ENCODE measurements at regions not wholly inside any gene's neighbourhood (a gene's known extent, or its start where the extent isn't known, plus 50 kb on each side); places are given as distances from the start of the nearest gene placed in this dataset.

DNA sequence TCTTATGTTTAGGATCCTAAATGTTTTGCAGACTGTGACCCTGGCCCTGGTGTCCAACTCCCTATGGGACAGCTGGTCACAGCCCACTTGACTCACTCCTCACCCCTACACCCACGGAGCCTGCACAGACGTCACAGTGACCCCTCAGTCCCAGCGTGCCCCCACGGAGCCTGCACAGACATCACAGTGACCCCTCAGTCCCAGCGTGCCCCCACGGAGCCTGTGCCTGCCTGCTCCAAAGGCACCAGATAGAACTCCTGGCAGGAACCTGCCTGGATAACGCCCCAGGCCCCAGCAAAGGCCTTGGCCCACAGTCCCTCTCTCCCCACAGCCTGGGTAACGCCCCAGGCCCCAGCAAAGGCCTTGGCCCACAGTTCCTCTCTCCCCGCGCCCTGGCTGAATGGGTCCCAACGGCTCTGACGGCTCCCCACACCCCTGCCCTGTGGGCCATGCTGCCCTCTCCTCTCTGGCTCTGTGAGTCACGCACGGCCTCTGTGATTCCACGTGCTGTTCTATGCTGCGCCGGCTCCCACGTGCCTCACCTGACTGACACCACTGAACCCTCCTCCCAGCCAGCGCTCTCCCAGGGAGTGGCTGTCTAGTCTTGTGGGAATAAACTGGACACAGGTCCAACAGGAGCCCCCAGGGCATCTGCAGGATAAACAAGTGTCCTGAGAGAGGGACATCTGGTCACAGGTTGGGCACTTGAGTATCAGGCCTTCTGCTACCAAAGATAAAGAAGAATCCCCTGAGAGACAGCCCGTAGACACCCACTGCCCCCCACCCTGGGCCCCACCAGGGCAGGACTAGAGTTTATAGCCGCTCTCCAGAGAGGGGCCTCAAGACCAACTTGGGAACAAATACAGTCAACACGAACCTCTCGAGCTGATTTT is 250.3 kb downstream of the BRD1 start:
- Histone ChIP-seq H3K79me2 (ENCODE audit: control insufficient read depth, insufficient read depth, low read length) (peaks cover 42% of the 10 kb centered on the region), H3K4me3 (ENCODE audit: control extremely low read depth in 1 of 5, extremely low read depth in 1 of 5, insufficient read depth in 1 of 5, low read depth in 2 of 5, low read length in 4 of 5) (no peak overlapping the region), H3K27ac (ENCODE audit: low read length in 2 of 2) (no peak overlapping the region), H3K9me3 (ENCODE audit: control extremely low read depth in 1 of 3, control insufficient read depth in 2 of 3, insufficient read depth in 1 of 3, low read length in 2 of 3) (peaks cover 0 to 31% (median 10%) of the 10 kb centered on the region in 3 donors), H3K9ac (ENCODE audit: low read length) (no peak overlapping the region), H3K27me3 (replicated peaks in 1 of 4; ENCODE audit: control extremely low read depth in 1 of 4, control insufficient read depth in 3 of 4, insufficient read depth in 4 of 4, low read length in 3 of 4) (no peaks in the 10 kb centered on the region), H3K4me2 (replicated peaks; ENCODE audit: low read depth, low read length, poor library complexity, severe bottlenecking) (no peak overlapping the region), H4K20me1 (ENCODE audit: control insufficient read depth, insufficient read depth, low read length, poor library complexity, severe bottlenecking) (peaks cover 50% of the 10 kb centered on the region), H2AFZ (ENCODE audit: insufficient read depth, low read depth, low read length, poor library complexity, severe bottlenecking) (no peak overlapping the region), H3K36me3 (replicated peaks in 1 of 2; ENCODE audit: control extremely low read depth in 1 of 2, control insufficient read depth in 1 of 2, extremely low read depth in 1 of 2, insufficient read depth in 2 of 2, low read length in 1 of 2) (peaks cover 0 to under 1% of the 10 kb centered on the region in 2 experiments), H3K4me1 (ENCODE audit: control insufficient read depth in 2 of 2, insufficient read depth in 2 of 2, low read length in 2 of 2) (no peaks in the 10 kb centered on the region)
- H3K9me3 Mint-ChIP-seq (ENCODE audit: insufficient read depth), result no peaks in the 10 kb centered on the region
- TF ChIP-seq EZH2 (IDR thresholded peaks at IDR 0.05; ENCODE audit: borderline replicate concordance, insufficient read depth, low read depth, low read length, poor library complexity, severe bottlenecking), result no peak
- TF ChIP-seq, protein P1, sequence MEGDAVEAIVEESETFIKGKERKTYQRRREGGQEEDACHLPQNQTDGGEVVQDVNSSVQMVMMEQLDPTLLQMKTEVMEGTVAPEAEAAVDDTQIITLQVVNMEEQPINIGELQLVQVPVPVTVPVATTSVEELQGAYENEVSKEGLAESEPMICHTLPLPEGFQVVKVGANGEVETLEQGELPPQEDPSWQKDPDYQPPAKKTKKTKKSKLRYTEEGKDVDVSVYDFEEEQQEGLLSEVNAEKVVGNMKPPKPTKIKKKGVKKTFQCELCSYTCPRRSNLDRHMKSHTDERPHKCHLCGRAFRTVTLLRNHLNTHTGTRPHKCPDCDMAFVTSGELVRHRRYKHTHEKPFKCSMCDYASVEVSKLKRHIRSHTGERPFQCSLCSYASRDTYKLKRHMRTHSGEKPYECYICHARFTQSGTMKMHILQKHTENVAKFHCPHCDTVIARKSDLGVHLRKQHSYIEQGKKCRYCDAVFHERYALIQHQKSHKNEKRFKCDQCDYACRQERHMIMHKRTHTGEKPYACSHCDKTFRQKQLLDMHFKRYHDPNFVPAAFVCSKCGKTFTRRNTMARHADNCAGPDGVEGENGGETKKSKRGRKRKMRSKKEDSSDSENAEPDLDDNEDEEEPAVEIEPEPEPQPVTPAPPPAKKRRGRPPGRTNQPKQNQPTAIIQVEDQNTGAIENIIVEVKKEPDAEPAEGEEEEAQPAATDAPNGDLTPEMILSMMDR (IDR thresholded peaks at IDR 0.05), result no peak
- intact Hi-C loops (cut with micrococcal nuclease), result no loop called here
- CTCF ChIA-PET, result no interaction called here
- ATAC-seq (ENCODE audit: low read depth) (no peak), DNase-seq (no peak)
- POLR2A ChIA-PET, result no interaction called here
- H3K27me3 Mint-ChIP-seq, result no peaks in the 10 kb centered on the region
- no peaks in the 10 kb centered on the region for H3K4me1 Mint-ChIP-seq
- WGBS (ENCODE audit: insufficient coverage), result 93% methylated on average over 19 of the region's 23 CpGs
- H3K4me3 Mint-ChIP-seq, result no peak overlapping the region
- H3K27ac Mint-ChIP-seq, result no peak overlapping the region
